Right lobe of liver (tissue), 6 donors: ENCODE measurements at regions not wholly inside any gene's neighbourhood (a gene's known extent, or its start where the extent isn't known, plus 50 kb on each side); places are given as distances from the start of the nearest gene placed in this dataset.
A peak's percentile ranks its signal among the peaks of the same experiment; 100 is the strongest.

Experiments
- ATAC-seq, 4 donors: fragments of 200-7000 bp; cut with Tn5 transposase; one replicate each; pipeline ENCODE4 v1.9.1; 2020; ENCODE audit warnings: mild to moderate bottlenecking in 4 of 4, moderate library complexity in 4 of 4
- DNase-seq, 3 donors: peaks; one replicate each; pipeline ENCODE4 v3.0.0-alpha.2; 2020
- H3K27ac ChIP-seq, 3 donors: fragments of 200-600 bp; one replicate each; pipeline ENCODE4 v1.8.0; 2022
- H3K27me3 ChIP-seq, 2 donors: fragments of 200-600 bp; one replicate each; pipeline ENCODE4 v1.8.0; 2022
- H3K36me3 ChIP-seq, 4 donors: fragments of 200-600 bp; sonication (generic) in 1 of 4; one replicate each; pipeline versions ENCODE4 v1.5.1 to v1.8.0; 2017 to 2022; ENCODE audit warnings: control low read depth in 1 of 4
- H3K4me1 ChIP-seq, 4 donors: fragments of 200-600 bp; sonication (generic) in 1 of 4; one replicate each; pipeline versions ENCODE4 v1.5.1 to v1.8.0; 2017 to 2022; ENCODE audit warnings: control low read depth in 1 of 4
- H3K4me3 ChIP-seq, 3 donors: fragments of 200-600 bp; one replicate each; pipeline ENCODE4 v1.8.0; 2022
- H3K9me3 ChIP-seq, 4 donors: fragments of 200-600 bp; sonication (generic) in 1 of 4; one replicate each; pipeline versions ENCODE4 v1.5.1 to v1.8.0; 2017 to 2022; ENCODE audit warnings: control low read depth in 1 of 4
- CTCF ChIP-seq, 4 donors: fragments of 200-600 bp in 3 of 4; fragments of 450-650 bp in 1 of 4; IDR thresholded peaks; one replicate each; pipeline versions ENCODE4 v1.5.1 to v1.8.0; 2016 to 2022; ENCODE audit warnings: antibody characterized with exemption in 4 of 4, mild to moderate bottlenecking in 2 of 4
- POLR2A ChIP-seq: fragments of 450-650 bp; IDR thresholded peaks from one replicate; pipeline ENCODE4 v1.6.1; 2017; ENCODE audit warnings: antibody characterized with exemption, mild to moderate bottlenecking
- WGBS: methylation state at CpG from one replicate; pipeline ENCODE4 v1.1.6; 2018; ENCODE audit warnings: low coverage, low lambda C conversion rate; ENCODE audit not compliant: insufficient coverage; ENCODE audit errors: missing lambda C conversion rate; 5-methylcytosine and 5-hydroxymethylcytosine counted together
- intact Hi-C, 2 donors: fragments of 100-400 bp; cut with DNase I; formaldehyde crosslinking; loops; one replicate each; pipeline versions ENCODE4 v1.11.2 to v1.14.1; 2022
- donor health status: DM: no; HTN: yes; CAD: no.
- donor health status: DM: no; HTN: no; CAD: no.
- donor health status: DM: no; HTN: no; CAD: no.
- donor health status: DM: no; HTN: yes; CAD: no.
- donor health status: DM: no; HTN: yes; CAD: no.

- intact Hi-C loops: no loop called here
- no peak for ATAC-seq
Observed at GRCh38 chr3:107249132-107249531, 128.1 kb upstream of the CCDC54 start.

GRCh38 chr3:107250221-107250620, 127.0 kb upstream of the CCDC54 start:
- H3K9me3 ChIP-seq: no peaks in the 10 kb centered on the region
- H3K36me3 ChIP-seq: no peaks in the 10 kb centered on the region
- WGBS: 77% methylated on average over 3 of the region's 4 CpGs
- DNase-seq: no peak
- no peaks in the 10 kb centered on the region for H3K27me3 ChIP-seq
- H3K4me1 ChIP-seq: no peaks in the 10 kb centered on the region
- H3K4me3 ChIP-seq: no peak overlapping the region
- no peak for ATAC-seq
- TF ChIP-seq CTCF (IDR thresholded peaks at IDR 0.05) (no peak), POLR2A (no peak)
- no peak overlapping the region for H3K27ac ChIP-seq
- intact Hi-C loops: no loop called here

More at GRCh38 chr3:107249132-107249531, 128.1 kb upstream of the CCDC54 start:
- H3K4me3 ChIP-seq: no peak overlapping the region
- H3K9me3 ChIP-seq: no peaks in the 10 kb centered on the region
- no peak for TF ChIP-seq POLR2A
- TF ChIP-seq CTCF (IDR thresholded peaks at IDR 0.05): no peak
- no peaks in the 10 kb centered on the region for H3K27me3 ChIP-seq
- no peak overlapping the region for H3K27ac ChIP-seq
- DNase-seq: no peak
- WGBS: 100% methylated on average over 2 of the region's 2 CpGs
- no peaks in the 10 kb centered on the region for H3K4me1 ChIP-seq
- no peaks in the 10 kb centered on the region for H3K36me3 ChIP-seq

GRCh38 chr3:107251819-107252218, 125.4 kb upstream of the CCDC54 start:
- no peak for ATAC-seq
- Histone ChIP-seq H3K4me3 (no peak overlapping the region), H3K27ac (no peak overlapping the region), H3K4me1 (no peaks in the 10 kb centered on the region), H3K27me3 (no peaks in the 10 kb centered on the region), H3K36me3 (no peaks in the 10 kb centered on the region), H3K9me3 (no peaks in the 10 kb centered on the region)
- intact Hi-C loops: no loop called here
- no peak for DNase-seq
- WGBS: 91% methylated on average over 5 of the region's 5 CpGs
- TF ChIP-seq POLR2A (no peak), CTCF (IDR thresholded peaks at IDR 0.05) (no peak)

GRCh38 chr3:107256963-107257362, 120.3 kb upstream of the CCDC54 start:
- no peak overlapping the region for H3K4me3 ChIP-seq
- ATAC-seq (no peak), DNase-seq (no peak)
- H3K36me3 ChIP-seq: no peaks in the 10 kb centered on the region
- no peaks in the 10 kb centered on the region for H3K4me1 ChIP-seq
- no peak overlapping the region for H3K27ac ChIP-seq
- intact Hi-C loops: no loop called here
- no peaks in the 10 kb centered on the region for H3K9me3 ChIP-seq
- H3K27me3 ChIP-seq: no peaks in the 10 kb centered on the region
- WGBS: 0% methylated on average over 1 of the region's 1 CpG
- TF ChIP-seq POLR2A: no peak
- no peak for TF ChIP-seq CTCF (IDR thresholded peaks at IDR 0.05)

- no peak overlapping the region for H3K27ac ChIP-seq
Observed at GRCh38 chr3:107258300-107258699, 118.9 kb upstream of the CCDC54 start.

More at GRCh38 chr3:107258300-107258699, 118.9 kb upstream of the CCDC54 start:
- ATAC-seq (peak in 1 of 4 donors; percentile 38), DNase-seq (no peak)
- H3K4me1 ChIP-seq: no peaks in the 10 kb centered on the region
- no peak for TF ChIP-seq CTCF (IDR thresholded peaks at IDR 0.05)
- no peak for TF ChIP-seq POLR2A
- no peaks in the 10 kb centered on the region for H3K27me3 ChIP-seq
- no peaks in the 10 kb centered on the region for H3K9me3 ChIP-seq
- H3K4me3 ChIP-seq: no peak overlapping the region
- H3K36me3 ChIP-seq: no peaks in the 10 kb centered on the region
- 82% methylated on average over 1 of the region's 1 CpG for WGBS
- intact Hi-C loops: no loop called here
